ENCODE measurements at regions not wholly inside any gene's neighbourhood (a gene's known extent, or its start where the extent isn't known, plus 50 kb on each side); places are given as distances from the start of the nearest gene placed in this dataset.

DNA sequence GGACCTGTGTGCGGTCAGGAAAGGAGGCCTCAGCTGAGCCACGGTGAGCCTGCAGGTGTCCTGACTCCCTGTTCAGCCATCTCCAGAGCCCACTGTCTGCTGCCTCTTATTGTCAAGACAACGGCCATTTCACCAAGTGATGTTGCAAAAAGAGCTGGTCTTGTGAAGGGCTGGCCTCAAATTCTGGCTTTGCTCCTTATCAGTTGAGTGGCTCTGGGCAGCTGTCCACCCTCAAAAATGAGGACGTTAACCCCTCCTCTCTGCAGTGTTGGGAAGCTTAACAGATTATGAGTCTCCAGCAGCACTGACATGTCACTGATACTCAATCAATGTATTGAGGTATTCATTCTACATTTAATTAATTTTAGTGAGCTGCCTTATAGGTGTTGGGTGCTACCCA lies 171.1 kb upstream of the TOX3 start:
- TF ChIP-seq, protein P1, sequence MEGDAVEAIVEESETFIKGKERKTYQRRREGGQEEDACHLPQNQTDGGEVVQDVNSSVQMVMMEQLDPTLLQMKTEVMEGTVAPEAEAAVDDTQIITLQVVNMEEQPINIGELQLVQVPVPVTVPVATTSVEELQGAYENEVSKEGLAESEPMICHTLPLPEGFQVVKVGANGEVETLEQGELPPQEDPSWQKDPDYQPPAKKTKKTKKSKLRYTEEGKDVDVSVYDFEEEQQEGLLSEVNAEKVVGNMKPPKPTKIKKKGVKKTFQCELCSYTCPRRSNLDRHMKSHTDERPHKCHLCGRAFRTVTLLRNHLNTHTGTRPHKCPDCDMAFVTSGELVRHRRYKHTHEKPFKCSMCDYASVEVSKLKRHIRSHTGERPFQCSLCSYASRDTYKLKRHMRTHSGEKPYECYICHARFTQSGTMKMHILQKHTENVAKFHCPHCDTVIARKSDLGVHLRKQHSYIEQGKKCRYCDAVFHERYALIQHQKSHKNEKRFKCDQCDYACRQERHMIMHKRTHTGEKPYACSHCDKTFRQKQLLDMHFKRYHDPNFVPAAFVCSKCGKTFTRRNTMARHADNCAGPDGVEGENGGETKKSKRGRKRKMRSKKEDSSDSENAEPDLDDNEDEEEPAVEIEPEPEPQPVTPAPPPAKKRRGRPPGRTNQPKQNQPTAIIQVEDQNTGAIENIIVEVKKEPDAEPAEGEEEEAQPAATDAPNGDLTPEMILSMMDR (IDR thresholded peaks at IDR 0.05) = no peak
- TF ChIP-seq EP300 (IDR thresholded peaks at IDR 0.05) (no peak), POLR2AphosphoS5 (IDR thresholded peaks at IDR 0.05) (no peak), POLR2A (IDR thresholded peaks at IDR 0.05) (no peak)

All from stomach (tissue), 4 donors.